ENCODE measurements at regions not wholly inside any gene's neighbourhood (a gene's known extent, or its start where the extent isn't known, plus 50 kb on each side); places are given as distances from the start of the nearest gene placed in this dataset.

- Histone ChIP-seq H3K4me3 (ENCODE audit: low read depth, low read length) (no peak overlapping the region), H3K36me3 (ENCODE audit: control insufficient read depth, insufficient read depth, low read length) (no peaks in the 10 kb centered on the region), H3K27me3 (ENCODE audit: control insufficient read depth, insufficient read depth, low read length) (no peaks in the 10 kb centered on the region)
- CTCF ChIA-PET = no interaction called here
- no peak for TF ChIP-seq CTCF (IDR thresholded peaks at IDR 0.05; ENCODE audit: insufficient read depth, low read depth, low read length)
- no peak for DNase-seq (ENCODE audit: low read depth)
- POLR2A ChIA-PET = no interaction called here
These were observed 328.9 kb upstream of the DDX18 start for GRCh38 chr2:117485588-117485987.

- Histone ChIP-seq H3K4me3 (ENCODE audit: low read depth, low read length) (no peak overlapping the region), H3K27me3 (ENCODE audit: control insufficient read depth, insufficient read depth, low read length) (no peaks in the 10 kb centered on the region), H3K36me3 (ENCODE audit: control insufficient read depth, insufficient read depth, low read length) (no peaks in the 10 kb centered on the region)
- POLR2A ChIA-PET = no interaction called here
- TF ChIP-seq CTCF (IDR thresholded peaks at IDR 0.05; ENCODE audit: insufficient read depth, low read depth, low read length) = no peak
- CTCF ChIA-PET = no interaction called here
- no peak for DNase-seq (ENCODE audit: low read depth)
These were observed 328.4 kb upstream of the DDX18 start for GRCh38 chr2:117486081-117486480.

- no peaks in the 10 kb centered on the region for H3K36me3 ChIP-seq (ENCODE audit: control insufficient read depth, insufficient read depth, low read length)
- TF ChIP-seq CTCF (IDR thresholded peaks at IDR 0.05; ENCODE audit: insufficient read depth, low read depth, low read length) = no peak
- no peak for DNase-seq (ENCODE audit: low read depth)
- no peaks in the 10 kb centered on the region for H3K27me3 ChIP-seq (ENCODE audit: control insufficient read depth, insufficient read depth, low read length)
- ChIA-PET CTCF (no interaction called here), POLR2A (no interaction called here)
- no peak overlapping the region for H3K4me3 ChIP-seq (ENCODE audit: low read depth, low read length)
These were observed 322.2 kb upstream of the DDX18 start for GRCh38 chr2:117492209-117492851.

- Histone ChIP-seq H3K27me3 (ENCODE audit: control insufficient read depth, insufficient read depth, low read length) (no peaks in the 10 kb centered on the region), H3K36me3 (ENCODE audit: control insufficient read depth, insufficient read depth, low read length) (no peaks in the 10 kb centered on the region), H3K4me3 (ENCODE audit: low read depth, low read length) (no peak overlapping the region)
- ChIA-PET CTCF (no interaction called here), POLR2A (no interaction called here)
- no peak for DNase-seq (ENCODE audit: low read depth)
- no peak for TF ChIP-seq CTCF (IDR thresholded peaks at IDR 0.05; ENCODE audit: insufficient read depth, low read depth, low read length)
These were observed 313.8 kb upstream of the DDX18 start for GRCh38 chr2:117500721-117501120.

GRCh38 chr2:117502121-117502520, 312.4 kb upstream of the DDX18 start:
- TF ChIP-seq CTCF (IDR thresholded peaks at IDR 0.05; ENCODE audit: insufficient read depth, low read depth, low read length) = no peak
- no peaks in the 10 kb centered on the region for H3K36me3 ChIP-seq (ENCODE audit: control insufficient read depth, insufficient read depth, low read length)
- H3K4me3 ChIP-seq (ENCODE audit: low read depth, low read length) = no peak overlapping the region
- ChIA-PET POLR2A (no interaction called here), CTCF (no interaction called here)
- H3K27me3 ChIP-seq (ENCODE audit: control insufficient read depth, insufficient read depth, low read length) = no peaks in the 10 kb centered on the region
- no peak for DNase-seq (ENCODE audit: low read depth)

Measured in BJ (cell line).